ENCODE measurements at regions not wholly inside any gene's neighbourhood (a gene's known extent, or its start where the extent isn't known, plus 50 kb on each side); places are given as distances from the start of the nearest gene placed in this dataset.
A peak's percentile ranks its signal among the peaks of the same experiment; 100 is the strongest.

GRCh38 chr21:28877318-28877884 is 115.3 kb downstream of the LTN1 start:
- TF ChIP-seq CTCF (IDR thresholded peaks at IDR 0.05) (no peak), POLR2A (IDR thresholded peaks at IDR 0.05) (no peak)
- DNase-seq = no peak
- intact Hi-C loops (cut with DNase I; ENCODE audit: low total_unique reads) = no loop called here
- Histone ChIP-seq H3K36me3 (no peaks in the 10 kb centered on the region), H3K27ac (no peak overlapping the region), H3K27me3 (no peaks in the 10 kb centered on the region), H3K9me3 (no peaks in the 10 kb centered on the region), H3K4me3 (no peak overlapping the region), H3K4me1 (no peaks in the 10 kb centered on the region)

DNA sequence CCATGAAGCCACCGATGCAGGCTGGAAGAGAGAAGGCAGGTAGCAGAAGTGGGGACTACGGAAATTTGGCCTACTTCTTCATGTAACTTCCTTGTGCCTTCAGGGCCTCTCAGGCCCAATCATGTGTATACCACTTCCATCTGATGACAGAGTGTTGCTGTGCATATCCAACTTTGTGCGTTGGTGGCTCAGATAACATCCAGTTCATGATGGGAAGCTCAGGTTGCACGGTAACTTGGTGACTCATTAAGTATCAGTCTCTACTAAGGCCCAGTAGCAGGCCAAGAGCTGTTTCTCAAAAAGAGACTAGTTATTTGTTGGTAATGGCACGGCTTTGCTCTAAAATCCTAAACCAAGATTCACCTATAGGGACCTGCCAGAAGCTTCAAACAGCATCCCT is 117.6 kb downstream of the LTN1 start:
- no peaks in the 10 kb centered on the region for H3K9me3 ChIP-seq
- TF ChIP-seq POLR2A (IDR thresholded peaks at IDR 0.05) (no peak), CTCF (IDR thresholded peaks at IDR 0.05) (no peak)
- H3K36me3 ChIP-seq = no peaks in the 10 kb centered on the region
- no peak overlapping the region for H3K27ac ChIP-seq
- H3K27me3 ChIP-seq = no peaks in the 10 kb centered on the region
- H3K4me3 ChIP-seq = no peak overlapping the region
- H3K4me1 ChIP-seq = no peaks in the 10 kb centered on the region
- no peak for DNase-seq
- intact Hi-C loops (cut with DNase I; ENCODE audit: low total_unique reads) = no loop called here

DNA sequence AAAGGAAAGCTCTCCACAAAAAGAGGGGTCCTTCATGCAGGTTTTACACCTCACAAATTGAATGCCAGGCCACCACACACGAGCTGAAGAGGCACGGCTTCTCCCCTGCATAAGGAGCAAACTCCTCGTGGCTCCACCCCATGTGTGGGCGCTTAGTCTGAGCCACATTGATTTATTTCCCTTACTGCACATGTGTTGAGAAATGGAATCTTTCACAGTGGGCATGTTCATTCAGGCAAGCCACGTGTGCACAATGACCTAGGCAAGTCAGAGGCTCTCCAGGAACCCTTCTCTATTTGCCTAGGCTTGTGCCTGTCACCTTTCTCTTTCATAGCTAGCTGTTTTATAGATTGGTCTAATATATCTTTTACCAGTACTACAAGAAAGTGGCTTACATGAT is 120.5 kb downstream of the LTN1 start:
- DNase-seq = peak in 1 of 2 donors; percentile 28
- TF ChIP-seq POLR2A (IDR thresholded peaks at IDR 0.05) (no peak), CTCF (IDR thresholded peaks at IDR 0.05) (no peak)
- H3K9me3 ChIP-seq = no peaks in the 10 kb centered on the region
- no peaks in the 10 kb centered on the region for H3K4me1 ChIP-seq
- H3K27me3 ChIP-seq = no peaks in the 10 kb centered on the region
- peak overlapping the region in 1 of 2 donors; percentile 57 for H3K27ac ChIP-seq
- H3K36me3 ChIP-seq = no peaks in the 10 kb centered on the region
- intact Hi-C loops (cut with DNase I; ENCODE audit: low total_unique reads) = no loop called here
- no peak overlapping the region for H3K4me3 ChIP-seq

GRCh38 chr21:28871388-28872010 is 121.2 kb downstream of the LTN1 start:
- intact Hi-C loops (cut with DNase I; ENCODE audit: low total_unique reads) = no loop called here
- Histone ChIP-seq H3K36me3 (no peaks in the 10 kb centered on the region), H3K27me3 (no peaks in the 10 kb centered on the region), H3K9me3 (no peaks in the 10 kb centered on the region), H3K4me1 (no peaks in the 10 kb centered on the region), H3K27ac (peak overlapping the region in 1 of 2 donors; percentile 57), H3K4me3 (no peak overlapping the region)
- no peak for TF ChIP-seq CTCF (IDR thresholded peaks at IDR 0.05)
- DNase-seq = no peak

DNA sequence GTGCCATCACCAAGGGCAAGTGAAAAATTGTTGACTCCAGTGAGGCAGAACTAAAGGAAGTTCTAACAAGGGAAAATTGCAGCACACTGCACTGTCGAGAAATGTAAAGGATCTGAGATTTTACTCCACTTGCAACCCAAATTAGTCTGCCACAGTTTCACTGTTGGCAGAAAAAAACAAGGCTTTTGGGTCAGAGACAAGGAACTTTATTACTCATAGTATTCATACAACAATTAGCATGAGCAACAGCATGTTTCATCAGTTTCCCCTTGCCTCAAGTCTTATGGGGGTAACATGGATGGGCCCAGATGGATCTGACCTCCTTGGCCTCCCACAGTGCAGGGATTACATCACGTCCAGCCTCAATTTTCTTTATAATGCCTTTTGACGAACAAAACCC is 125.3 kb downstream of the LTN1 start:
- H3K36me3 ChIP-seq = no peaks in the 10 kb centered on the region
- DNase-seq = no peak
- no peak overlapping the region for H3K27ac ChIP-seq
- intact Hi-C loops (cut with DNase I; ENCODE audit: low total_unique reads) = no loop called here
- no peaks in the 10 kb centered on the region for H3K27me3 ChIP-seq
- H3K4me3 ChIP-seq = no peak overlapping the region
- H3K4me1 ChIP-seq = no peaks in the 10 kb centered on the region
- TF ChIP-seq POLR2A (IDR thresholded peaks at IDR 0.05) (no peak), CTCF (IDR thresholded peaks at IDR 0.05) (no peak)
- H3K9me3 ChIP-seq = no peaks in the 10 kb centered on the region

All from uterus (tissue), 3 donors.